NCI-H1092 treated with DMSO at 0.1 percent for 48 hours (cell line): ENCODE measurements at regions not wholly inside any gene's neighbourhood (a gene's known extent, or its start where the extent isn't known, plus 50 kb on each side); places are given as distances from the start of the nearest gene placed in this dataset.
"Not testable (repeated sequence)": the region's sequence is repeated elsewhere in the genome, so short reads cannot be mapped to it uniquely, and the experiment has no call there.

Source experiments
- DNase-seq: peaks from one replicate; lab custom pipeline; 2025; lab: John Stamatoyannopoulos, UW

DNA sequence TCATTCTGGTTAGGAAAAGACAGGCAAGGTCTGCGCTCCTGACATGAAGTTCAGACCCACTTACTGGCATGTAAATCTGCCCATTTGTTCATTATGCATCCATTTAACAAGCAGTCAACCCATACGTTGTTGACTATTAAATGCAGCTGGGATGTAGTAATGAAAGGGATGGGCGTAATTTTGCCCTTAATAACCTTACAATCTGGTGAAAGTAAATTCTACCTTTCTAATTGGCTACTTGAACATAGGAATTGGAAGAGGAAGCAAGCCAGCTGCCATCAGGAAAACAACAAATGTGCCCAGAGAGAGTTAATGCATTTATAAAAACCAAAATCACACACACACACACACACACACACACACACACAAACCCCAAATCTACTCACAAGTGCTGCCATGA, 170.2 kb upstream of the PITRM1 start:
- peak; percentile 17 for DNase-seq

DNA sequence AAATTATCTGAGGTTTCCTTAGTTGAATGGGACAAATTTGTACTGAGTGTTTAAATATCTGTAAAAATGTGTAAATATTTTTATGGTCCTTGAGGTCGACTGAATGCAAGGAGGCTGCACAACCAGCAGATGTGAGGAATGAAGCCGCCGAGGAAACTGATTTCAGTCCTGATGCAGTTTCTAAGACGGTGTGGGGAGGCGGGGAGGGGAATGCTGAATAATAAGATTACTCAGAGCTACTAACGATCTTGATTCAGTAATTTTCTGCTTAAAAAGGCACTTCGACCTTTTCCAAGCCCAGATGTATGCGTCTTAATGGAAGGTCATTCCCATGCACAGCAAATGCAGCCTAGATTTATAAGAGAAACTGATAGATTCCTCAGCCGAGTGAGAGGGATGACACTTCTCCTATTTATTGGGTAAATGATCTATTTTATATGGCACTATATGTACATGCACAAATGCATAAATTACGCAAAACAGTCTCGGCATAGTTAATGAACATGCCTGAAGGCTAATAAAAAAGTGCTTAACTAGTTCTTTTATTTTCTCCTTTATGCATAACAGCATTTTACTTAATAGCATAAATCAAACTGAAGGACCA, 167.6 kb upstream of the PITRM1 start:
- DNase-seq: no peak

DNA sequence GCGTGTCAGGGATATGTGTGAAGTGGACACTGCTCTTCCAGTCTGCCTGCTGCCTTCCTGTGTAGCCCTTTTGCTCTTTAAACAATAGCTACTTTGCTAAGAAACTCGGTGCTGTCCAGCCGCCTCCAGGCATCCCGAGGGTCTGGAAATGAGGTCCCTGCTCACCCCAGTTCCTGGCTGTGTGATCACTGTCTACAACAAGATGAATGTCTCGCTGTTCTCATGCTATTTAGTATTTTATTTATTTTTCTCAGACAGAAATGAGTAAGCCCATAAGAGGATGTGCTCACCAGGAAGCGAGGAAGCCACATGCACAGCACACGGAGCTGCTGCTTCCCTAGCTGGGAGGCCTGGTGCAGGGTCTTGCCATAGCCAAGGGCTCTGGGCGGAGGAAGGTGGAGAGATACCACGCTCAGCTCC, 167.0 kb upstream of the PITRM1 start:
- no peak for DNase-seq

DNA sequence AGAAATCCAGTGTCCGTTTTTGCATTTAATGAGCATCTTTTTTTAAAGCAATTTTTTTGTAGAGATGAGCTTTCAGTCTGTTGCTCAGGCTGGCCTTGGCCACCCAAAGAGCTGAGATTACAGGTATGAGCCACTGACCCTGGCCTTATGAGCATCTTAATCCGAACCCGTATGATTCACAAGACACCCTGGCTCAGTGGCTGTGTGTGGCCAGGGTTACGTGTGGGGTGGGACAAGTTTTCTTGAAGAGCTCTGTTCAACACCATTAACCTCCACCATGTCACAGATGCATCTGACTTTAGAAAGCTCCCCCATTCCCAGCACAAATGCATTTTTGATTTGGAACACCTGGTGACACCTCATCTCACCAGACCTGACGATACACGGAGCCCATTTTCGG, 166.5 kb upstream of the PITRM1 start:
- DNase-seq: no peak

DNA sequence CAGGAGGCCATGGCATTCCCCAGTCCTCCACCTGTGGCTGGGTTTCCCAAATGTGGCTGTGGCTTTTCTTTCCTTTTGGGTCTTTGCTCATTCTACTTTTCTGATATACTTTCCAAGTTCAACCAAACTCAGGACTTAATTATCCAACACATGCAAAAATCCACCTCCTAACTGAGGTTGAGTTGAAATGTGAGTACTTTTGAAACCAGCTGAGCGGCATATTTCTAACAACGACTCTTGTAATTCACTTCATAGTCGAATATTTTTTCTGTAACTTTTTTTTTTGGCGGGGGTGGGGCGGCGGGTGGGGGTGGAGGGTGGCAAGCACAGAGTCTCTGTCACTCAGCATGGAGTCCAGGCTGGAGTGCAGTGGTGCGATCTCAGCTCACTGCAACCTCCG, 165.2 kb upstream of the PITRM1 start:
- no peak for DNase-seq

DNA sequence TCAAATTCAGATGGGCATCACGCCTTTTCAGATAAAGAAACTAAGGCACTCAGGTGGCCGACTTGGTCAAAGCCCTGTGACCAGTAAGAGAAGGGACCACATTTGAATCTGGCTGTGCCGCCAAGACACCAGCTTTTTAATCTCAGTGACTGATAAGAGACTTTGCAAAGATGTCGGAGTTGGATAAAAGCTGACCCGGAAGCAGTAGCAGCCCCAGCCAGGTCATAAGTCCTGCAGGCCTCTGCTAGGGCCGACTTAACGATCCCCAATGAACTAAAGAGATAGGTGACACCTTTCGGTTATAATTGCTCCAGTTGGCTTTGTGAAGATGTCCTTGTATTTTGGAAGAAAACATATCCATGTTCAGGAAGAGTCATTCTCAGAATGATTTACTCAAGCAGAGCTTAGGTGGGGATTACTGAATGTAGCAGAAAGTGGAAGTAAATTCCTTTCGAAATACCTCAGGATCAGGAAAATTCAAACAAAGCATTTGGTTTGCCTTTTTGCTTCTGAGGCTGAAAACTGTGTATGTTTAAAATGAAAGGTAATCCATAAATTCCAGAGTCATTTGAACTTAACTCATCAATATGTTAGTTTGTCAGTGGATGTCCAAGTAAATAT, 164.2 kb upstream of the PITRM1 start:
- no peak for DNase-seq

DNA sequence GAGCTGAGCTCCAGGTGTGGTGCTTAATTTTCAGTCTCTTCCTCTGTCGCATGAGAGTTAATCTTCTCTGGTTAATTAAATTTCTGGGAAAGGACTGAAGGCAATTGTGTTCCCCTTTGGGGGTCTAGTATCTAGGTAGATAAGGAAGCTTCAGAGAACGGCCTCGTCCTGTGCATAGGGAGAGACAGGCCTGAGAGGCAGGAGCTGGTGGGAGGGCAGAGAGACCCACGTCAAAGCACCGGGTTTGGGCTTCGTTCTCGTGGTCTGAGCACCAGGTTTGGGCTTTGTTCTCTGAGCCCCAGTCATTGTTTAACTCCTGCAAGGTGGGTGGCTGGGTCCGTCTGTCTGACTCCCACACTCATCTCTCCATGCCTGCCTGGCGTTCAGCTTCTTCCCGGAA, 160.8 kb upstream of the PITRM1 start:
- DNase-seq: no peak

DNA sequence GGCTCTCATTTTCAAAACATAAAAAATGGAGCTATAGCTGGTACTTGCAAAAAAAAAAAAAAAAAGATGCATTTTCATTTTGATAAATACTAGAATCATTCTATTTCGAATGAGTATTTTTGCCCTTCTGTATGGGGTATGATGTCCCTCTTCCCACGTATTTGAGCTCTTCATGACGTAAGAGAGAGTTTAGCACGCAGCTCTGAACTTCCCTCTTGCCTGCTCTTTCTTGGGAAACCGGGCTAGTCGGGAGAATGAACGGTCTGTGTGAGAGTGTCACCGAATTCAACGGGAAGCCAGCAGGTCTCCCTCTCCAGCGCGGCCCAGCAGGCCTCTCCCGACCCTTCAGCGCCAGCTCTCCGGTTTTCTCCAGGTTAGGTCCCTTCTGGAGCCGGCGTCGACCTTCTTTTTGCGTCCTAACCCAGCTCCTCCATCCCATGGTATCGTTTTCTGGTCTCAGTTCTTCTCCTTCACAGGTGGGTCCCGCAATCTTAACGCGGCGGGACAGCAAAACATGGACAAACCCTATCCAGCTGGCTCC, 159.2 kb upstream of the PITRM1 start:
- DNase-seq: no peak

DNA sequence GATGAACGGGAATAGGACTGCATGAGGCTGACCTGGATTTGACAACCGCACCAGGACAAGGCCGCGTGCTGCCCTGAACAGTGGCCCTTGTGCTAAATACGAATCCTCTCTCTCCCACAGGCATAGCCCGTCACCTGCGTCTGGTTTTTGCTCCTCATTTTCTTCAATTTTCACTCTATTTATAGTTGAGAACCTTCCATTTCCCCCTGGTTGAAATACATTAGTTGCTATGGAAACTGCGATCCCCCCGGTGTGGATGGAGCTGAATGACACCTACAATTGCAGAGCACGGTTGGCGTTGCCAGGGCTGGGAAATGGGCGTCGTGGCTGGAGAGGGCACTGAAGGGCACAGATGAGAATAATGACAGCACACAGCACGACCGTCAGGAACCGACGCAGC, 158.6 kb upstream of the PITRM1 start:
- no peak for DNase-seq

DNA sequence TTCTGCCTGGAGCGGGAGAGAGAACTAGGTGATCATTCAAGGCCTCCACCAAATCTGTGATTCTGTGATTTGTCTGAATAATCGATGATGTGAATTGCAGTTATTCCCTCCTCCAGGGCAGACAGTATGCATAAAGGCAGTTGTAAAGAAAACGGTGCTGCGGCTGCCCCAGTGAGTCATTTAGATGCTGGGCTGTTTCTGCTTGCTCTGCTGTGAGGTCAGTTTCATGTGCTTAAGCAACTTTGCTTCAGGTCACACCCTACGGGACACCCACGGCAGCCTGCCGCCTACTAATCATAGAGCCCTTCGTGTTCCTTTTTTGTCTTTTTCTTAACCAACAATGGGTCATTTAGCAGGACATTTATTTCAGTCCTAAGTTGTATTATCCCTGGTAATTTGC, 158.1 kb upstream of the PITRM1 start:
- no peak for DNase-seq

DNA sequence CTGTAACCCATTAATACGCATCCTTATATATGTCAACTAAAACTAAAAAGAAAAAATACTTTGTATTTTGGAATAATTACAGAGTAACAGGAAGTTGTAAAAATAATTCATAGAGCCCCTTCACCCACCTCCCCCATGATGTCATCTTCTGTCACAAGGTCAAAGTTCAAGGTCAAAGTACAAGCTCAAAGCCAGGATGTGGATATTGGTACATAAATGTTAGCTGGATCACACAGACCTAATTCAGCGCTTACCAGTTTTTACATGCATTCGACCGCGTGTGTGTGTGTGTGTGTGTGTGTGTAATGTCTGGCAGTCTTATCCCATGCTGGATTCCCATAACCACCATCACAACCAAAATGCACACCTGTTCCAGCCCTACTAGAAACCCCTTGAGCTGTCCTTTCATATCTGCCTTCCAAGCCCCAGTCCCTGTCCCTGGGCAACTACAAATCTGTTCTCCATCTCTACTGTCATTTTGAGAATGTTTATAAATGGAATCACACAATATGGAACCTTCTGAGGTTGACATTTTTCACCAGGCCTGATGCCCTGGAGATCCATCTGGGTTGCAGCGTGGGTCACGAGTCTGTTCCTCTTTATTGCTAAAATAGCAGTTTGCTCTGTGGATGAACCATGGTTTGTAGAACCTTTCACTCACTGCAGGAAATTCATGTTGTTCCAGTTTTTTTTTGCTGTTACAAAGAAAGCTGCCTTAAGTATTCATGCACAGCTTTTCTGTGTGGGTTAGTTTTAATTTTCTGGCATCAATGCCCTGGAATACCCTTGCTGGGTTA, 153.6 kb upstream of the PITRM1 start:
- no peak for DNase-seq

DNA sequence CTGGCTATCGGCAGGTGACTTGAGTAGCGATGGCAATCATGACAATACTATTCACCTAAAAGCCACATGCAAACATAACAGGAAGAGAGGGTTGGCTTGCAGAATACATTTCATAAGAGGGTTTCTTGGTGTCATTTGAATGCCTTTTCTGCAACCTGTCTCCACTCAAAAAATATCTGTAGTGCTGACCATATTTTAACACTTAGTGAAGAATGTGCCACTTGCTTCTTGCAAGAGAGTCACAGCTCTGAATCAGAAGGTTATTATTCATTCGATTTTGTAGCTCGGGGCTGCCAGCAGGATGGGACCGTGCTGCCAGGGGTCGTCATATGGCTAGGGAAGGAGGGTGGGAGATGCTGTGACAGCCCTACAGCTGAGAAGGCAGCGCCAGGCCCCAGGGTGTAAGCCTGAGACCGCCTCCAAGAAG, 152.0 kb upstream of the PITRM1 start:
- no peak for DNase-seq

DNA sequence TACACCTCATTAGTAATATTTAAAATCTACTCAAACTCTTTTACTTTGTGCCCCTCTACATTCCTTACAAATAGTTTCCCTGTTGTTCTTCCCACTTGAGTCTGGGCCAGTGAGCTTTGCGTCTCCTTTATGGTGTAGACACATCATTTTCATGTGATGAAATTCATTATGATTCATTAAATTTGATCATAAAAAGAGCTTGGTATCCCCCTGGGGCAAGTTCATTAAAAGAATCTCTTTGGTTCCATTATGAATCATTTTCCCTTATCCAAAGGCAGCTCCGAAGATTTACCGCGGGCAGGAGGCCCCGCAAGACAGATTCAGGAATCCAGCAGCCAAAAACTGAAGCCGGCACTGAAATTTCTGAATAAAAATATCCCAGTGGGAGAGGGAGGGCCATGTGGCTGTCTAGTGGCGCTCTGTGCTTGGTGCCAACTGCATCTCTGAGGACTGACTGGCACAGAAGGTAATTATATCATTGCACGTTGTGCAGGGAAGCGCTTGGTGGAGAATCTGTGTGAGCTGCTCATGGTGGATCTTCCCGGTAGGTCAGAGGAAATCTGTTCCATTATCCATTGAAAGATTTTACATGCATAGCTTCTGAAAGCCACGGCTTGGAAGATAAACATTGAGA, 151.4 kb upstream of the PITRM1 start:
- DNase-seq: no peak

DNA sequence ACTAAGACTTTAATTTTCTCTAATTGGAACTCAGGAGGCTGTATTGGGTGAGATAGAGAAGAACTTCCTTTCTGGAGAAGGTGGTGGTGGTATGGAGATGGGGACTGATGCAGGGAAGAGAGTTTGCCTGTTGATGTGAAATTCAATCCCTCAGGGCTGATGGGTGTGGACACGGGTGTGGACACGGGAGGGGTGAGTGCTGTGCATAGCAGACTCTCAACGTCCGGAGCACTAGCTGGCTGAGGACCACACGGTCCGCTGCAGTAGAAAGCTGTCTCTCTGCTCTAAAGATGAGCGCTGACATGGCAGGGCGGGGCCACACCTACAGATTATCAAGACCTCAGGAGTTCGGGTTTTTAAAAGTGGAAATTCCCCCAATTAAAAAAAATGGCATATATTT, 148.5 kb upstream of the PITRM1 start:
- DNase-seq: no peak

DNA sequence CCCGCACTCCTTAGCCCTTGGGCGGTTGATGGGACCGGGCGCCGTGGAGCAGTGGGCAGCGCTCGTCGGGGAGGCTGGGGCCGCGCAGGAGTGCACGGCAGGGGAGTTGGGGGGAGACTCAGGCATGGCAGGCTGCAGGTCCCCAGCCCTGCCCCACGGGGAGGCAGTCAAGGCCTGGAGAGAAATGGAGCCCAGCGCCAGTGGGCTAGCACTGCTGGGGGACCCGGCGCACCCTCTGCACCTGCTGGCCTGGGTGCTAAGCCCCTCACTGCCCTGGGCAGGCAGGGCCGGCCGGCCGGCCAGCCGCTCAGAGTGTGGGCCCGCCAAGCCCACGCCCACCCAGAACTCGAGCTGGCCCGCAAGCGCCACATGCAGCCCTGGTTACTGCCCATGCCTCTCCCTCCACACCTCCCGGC, 147.2 kb upstream of the PITRM1 start:
- no peak for DNase-seq

DNA sequence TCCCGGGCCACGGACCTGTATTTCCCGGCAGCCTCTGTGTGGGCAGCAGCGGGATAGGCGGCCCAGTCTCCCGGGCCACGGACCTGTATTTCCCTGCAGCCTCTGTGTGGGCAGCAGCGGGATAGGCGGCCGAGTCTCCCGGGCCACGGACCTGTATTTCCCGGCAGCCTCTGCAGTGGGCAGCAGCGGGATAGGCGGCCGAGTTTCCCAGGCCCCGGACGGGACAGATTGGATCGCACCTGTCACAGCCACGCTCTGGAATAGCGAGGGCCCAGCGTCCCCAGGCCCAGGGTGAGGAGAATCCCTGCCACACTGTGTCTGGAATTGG, 145.9 kb upstream of the PITRM1 start:
- not testable (repeated sequence) for DNase-seq

DNA sequence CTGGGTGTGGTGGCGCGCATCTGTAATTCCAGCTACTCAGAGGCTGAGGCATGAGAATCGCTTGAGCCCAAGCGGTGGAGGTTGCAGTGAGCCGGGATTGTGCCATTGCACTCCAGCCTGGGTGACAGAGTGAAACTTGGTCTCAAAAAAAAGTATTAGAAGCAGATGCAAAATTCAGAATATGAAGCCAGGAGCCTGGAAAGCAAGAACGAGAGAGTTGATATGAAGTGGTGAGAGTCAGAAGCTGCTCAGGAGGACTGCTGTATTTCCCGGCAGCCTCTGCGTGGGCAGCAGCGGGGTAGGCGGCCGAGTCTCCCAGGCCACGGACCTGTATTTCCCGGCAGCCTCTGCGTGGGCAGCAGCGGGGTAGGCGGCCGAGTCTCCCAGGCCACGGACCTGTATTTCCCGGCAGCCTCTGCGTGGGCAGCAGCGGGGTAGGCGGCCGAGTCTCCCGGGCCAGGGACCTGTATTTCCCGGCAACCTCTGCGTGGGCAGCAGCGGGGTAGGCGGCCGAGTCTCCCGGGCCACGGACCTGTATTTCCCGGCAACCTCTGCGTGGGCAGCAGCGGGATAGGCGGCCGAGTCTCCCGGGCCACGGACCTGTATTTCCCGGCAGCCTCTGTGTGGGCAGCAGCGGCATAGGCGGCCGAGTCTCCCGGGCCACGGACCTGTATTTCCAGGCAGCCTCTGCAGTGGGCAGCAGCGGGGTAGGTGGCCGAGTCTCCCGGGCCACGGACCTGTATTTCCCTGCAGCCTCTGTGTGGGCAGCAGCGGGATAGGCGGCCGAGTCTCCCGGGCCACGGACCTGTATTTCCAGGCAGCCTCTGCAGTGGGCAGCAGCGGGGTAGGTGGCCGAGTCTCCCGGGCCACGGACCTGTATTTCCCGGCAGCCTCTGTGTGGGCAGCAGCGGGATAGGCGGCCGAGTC, 145.2 kb upstream of the PITRM1 start:
- DNase-seq: not testable (repeated sequence)

DNA sequence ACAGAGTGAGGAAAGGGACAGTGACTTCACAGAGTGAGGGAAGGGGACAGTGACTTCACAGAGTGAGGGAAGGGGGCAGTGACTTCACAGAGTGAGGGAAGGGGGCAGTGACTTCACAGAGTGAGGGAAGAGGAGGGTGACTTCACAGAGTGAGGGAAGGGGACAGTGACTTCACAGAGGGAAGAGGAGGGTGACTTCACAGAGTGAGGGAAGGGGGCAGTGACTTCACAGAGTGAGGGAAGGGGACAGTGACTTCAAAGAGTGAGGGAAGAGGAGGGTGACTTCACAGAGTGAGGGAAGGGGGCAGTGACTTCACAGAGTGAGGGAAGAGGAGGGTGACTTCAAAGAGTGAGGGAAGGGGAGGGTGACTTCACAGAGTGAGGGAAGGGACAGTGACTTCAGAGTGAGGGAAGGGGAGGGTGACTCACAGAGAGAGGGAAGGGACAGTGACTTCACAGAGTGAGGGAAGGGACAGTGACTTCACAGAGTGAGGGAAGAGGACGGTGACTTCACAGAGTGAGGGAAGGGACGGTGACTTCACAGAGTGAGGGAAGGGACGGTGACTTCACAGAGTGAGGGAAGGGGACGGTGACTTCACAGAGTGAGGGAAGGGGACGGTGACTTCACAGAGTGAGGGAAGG, 142.0 kb upstream of the PITRM1 start:
- DNase-seq: not testable (repeated sequence)

DNA sequence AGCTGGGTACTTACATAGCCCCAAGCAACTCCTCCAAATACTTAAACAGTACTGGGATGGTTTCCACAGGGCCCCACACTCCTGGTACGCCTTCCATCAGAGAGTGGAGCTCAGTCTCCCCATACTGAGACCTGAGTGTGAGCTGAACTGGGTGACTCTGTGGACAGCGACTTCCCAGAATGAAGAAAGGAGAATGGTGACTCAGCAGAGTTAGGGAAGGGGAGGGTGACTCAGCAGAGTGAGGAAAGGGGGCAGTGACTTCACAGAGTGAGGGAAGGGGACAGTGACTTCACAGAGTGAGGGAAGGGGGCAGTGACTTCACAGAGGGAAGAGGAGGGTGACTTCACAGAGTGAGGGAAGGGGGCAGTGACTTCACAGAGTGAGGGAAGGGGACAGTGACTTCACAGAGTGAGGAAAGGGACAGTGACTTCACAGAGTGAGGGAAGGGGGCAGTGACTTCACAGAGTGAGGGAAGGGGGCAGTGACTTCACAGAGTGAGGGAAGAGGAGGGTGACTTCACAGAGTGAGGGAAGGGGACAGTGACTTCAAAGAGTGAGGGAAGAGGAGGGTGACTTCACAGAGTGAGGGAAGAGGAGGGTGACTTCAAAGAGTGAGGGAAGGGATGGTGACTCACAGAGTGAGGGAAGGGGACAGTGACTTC, 141.3 kb upstream of the PITRM1 start:
- not testable (repeated sequence) for DNase-seq

DNA sequence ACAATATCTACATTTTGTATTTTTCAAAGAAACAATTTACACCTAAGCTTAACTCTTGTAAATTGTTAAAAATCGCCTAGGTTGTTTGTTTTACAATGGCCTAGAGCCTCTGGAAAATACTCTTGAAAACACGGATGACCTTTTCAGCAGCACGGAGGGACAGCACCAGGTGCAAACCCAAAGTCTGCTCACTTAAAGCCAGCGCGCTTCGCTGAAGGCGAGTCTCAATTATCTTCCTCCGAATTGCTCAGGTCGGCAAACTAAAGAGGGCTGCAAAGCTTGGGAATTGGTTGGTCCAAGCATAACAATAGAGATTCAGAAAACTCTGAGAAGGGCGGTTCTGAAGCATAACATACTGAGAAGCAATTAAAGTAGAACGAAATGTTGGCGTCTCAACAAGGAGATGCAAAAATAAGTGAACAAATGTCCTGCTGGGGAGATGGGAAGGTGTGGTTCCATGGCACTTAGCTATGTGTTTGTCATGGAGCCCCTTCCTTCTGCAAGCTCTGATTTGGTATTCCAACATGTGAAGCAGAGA, 139.9 kb upstream of the PITRM1 start:
- no peak for DNase-seq
